Hematopoietic multipotent progenitor cell treated with erythropoietin and hydrocortisone succinate and interleukin-3 and kit ligand, for 6 days (in vitro differentiated cells): ENCODE measurements at regions not wholly inside any gene's neighbourhood (a gene's known extent, or its start where the extent isn't known, plus 50 kb on each side); places are given as distances from the start of the nearest gene placed in this dataset.

ENCODE experiments used
- DNase-seq: peaks from one replicate; pipeline ENCODE4 v3.0.0-alpha.2; 2015

DNA sequence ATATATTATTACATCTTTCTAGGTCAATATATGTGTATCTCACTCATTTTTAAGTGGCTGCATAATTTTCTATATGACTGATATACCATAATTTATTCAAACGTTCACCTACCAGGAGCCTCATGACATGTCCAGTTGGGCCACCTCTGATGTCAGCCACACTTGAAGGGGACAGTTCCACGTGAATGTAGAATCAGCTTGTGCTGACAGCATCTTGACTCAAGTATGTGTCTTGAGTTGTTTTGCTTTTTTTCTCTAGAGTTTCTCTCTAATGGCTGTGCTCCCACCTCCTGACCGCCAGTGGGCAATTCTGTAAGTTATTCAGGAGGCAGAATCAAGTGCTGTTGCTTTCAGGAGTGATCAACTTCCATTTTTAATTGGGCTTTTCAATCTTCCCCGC is 237.9 kb downstream of the NFKBIZ start:
- no peak for DNase-seq

DNA sequence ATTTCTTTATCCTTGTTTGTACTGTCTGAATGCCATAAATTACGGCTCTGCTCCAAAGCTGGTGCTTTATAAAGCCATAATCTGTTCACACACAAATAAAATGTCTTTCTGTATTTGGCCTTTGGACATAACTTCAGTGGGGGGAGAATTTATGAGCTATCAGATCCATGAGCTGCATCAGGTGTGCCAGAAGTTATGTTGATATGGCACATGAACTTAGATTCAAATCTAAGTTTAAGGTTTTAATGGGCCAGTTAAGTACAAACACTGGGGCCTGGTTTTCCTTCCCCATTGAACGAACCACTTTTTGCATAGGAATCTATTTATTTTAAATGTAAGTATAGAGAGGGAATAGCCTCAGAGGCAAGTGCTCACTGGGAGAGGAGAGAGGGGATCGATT is 239.9 kb downstream of the NFKBIZ start:
- no peak for DNase-seq

DNA sequence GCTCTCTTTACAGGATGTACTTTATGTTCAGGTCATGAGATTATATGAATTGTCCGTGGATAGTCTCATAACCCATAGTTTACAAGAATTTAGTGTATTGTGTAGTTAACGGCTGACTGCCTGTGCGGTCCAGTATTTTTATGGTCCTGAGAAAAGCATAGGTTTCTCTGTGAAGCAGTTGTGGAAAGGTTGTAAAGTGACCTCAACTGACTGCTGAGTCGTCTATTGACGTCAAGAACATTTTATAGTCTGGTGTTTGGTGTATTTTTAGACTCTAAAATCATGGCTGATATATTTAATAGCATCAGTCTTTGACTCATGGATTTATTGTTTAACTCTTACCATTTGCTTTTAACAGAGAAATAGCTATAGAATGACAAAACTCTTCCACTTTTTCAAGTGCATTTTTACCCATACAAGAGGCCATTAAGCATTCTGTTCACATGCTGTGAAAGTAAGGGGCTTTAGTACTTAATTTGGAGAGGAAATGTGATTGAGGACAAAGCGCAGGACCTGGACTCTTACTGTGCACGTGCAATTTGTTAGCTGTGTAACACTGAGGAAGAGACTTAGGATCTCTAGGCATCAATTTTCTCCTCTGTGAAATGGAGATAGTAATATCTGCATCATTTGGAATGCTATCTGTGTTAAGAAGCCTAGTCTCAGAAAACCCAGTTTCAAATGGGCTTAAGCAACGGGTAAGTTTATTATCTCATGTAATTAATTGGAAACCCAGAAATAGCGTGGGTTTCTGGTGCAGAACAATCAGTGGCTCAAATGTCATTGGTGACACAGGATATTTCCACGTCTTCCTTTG is 240.8 kb downstream of the NFKBIZ start:
- no peak for DNase-seq

DNA sequence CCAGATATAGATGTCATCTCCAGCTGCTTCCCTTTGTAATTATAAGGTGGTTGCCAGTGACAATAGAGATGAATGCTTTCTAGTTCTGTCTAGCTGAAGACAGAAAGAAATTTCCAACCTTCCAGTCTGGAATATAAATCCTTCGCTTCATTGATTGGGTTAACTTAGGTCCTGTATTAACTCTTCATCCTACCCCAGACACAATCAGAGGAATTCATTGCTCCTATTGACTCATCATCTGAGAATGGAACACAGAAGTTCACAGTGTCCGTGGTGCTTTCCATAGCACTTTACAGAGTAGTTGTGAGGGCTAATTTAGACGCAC is 241.4 kb downstream of the NFKBIZ start:
- no peak for DNase-seq

DNA sequence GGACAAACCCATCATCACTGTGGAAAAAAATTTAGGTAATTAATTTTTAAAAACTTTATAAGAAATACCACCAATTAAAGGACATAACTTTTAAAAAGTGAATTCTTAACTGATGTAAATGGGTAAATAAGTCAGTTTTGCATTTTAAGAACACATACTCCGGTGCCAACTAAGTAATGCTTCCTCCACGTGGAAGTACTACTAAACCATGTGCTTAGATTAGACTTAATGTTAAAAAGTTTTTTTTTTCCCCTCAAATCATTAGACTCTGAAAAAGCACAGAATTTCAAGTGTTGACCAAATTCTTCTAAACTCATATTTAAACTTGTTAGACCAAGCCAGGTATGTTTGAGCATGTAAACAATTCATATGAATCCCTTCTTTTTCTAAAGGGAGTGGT is 242.0 kb downstream of the NFKBIZ start:
- no peak for DNase-seq

DNA sequence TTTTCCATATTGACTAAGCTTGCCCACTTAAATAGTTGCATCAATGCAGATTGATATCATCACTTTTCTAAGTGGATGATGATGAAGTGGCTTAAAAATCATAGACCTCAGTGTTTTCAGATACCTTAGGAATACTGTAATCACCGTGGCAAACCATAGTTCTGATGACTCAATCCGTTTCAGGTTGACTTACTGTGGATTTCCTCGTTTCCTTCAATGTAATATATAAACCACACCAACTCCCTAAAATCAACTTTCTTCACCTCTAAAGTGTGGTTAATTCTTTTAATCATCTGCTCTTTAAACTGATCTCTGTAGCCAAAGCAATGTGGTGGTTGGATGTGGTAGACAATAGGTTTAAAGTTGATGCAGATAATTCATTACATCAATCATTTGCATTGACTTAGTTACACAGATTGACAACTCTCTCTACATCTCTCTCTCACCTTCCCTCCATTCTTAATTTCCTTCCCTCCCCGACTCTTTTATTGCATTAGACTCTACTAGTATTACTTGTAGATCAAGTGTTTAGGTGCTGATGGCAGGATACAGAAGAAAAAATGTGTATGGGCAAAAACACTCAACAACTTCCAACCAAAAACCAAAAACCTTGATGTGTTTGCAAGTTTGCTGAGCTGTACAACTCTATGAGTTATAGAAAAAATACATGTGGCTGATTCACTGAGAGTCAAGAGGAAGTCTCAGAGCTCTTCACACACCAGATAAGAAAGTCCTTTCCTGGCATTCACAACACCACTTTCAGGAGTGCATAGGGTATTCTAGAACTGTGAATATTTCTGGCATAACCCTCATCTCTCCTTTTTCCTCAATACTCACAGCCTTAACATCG is 243.5 kb downstream of the NFKBIZ start:
- peak; percentile 27 for DNase-seq

DNA sequence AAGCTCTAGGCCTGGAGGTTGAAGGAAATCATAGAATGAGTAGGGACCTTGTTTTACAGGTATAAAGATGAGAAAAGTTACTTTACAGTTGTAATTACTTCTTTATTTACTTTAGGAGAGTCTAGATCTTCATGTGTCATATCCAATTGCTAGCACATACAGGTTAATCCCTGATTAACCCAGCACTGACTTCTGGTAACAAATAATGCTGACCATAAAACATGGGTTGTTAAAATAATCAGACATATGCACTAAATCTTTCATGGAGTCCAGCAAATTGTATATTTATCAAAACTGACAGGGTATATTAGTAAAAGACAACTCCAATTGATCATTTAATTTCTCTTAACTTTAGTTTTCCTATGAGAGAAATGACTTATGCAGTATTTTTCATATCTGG is 245.2 kb downstream of the NFKBIZ start:
- DNase-seq: no peak

DNA sequence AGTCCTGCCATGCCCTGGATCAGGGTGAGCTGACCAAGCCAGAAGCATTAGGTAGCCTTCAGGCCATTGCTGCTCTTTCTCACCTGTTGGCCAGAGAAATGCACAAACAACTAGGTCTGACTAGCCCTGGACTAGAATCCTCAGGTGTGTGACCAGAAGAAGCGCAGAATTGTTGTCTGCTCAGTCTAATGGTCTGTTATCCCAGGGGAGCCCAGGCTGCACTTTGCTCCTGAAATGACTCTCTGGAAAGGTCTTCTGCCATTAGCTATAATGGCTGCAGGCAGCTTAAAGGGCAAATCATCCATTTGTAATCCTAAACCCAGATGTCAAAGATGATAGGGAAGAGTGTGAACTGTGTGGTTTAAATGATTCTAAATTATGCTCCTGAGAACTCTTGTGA is 246.1 kb downstream of the NFKBIZ start:
- DNase-seq: no peak

DNA sequence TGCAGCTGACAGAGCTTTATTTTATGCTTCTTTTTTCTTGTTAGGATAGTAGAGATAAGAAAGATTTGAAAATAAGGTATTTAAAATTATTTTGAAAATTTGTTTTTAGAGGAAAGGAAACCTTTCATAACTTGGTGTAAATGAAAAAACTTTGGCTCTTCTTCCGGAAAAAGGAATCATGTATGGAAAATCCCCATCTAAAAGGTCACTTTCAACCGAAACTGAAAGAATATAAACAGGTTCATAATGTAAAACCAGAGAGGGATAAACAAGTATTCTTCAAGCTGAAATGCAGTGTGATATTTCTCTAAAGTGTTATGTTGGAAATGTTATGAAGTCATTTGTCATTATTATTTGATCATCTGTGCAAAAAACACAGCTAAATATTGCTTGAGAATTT is 246.8 kb downstream of the NFKBIZ start:
- DNase-seq: no peak

DNA sequence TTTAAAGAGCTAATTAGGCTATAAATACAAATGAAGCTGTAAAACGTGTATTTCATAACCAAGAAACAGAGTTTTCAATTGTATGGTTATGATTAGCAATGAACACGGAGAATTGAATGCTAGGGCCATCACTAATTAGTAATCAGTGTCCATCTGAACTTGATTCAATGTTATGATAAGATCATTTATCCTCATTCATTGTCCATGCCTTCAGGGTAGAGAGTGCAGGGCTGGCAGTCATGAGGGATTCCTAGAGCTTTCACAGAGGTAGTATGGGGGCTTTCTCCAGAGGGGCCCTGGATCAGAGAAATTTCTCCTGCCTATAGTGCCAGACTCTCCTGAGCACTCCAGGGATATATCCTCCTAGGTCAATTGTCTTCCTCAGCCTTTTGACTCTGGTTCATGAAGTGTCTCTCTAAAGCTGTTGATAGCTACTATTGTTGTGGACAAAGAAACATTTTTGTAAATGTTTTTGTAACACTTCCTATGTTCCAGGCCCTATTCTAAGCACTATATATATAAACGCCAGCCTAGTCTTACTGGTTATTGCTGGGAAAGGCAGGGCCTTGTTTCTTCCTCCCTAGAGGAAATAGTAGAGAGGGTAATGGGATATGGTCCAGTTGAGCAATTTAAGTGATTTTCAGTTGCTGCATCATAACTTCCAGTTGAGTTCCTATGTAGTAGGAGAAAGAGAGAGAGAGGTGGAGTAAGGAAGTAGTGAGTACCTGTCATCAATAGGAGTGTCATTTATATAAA is 249.0 kb downstream of the NFKBIZ start:
- DNase-seq: no peak

DNA sequence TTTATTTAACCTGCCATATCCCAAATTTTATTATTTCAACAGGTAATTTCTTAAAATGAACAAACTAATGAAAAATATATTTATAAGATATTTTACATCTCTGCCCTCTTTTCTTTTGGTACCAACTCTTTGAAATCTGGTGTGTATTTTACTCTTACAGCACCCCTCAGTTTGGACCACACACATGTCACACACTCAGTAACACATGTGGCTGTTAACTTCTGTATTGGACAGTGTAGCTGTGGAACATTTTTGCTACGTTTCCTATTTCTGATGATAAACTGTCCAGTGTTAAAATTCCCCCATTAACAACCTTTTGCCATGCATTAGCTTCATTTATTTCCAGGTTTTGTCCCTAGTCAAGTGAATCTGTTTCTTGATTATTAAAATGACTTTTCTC is 250.6 kb downstream of the NFKBIZ start:
- no peak for DNase-seq

DNA sequence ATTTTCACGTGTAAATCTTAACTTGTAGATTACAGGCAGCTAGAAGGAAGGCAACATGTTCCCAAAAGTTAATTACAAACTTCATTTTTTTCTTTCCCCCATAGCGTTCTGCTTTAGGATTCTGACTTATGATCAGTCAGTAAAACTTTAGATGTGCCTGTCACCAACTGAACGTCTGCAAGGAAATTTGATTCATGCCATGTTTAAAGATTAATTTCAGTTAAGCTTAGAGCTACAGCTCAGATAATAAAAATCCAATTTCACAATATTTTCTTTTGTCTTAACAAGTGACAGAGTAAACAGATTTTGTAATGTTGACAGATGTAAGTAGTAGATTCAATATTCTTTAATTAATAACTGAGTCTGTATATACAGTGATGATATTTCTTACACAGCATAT is 253.1 kb downstream of the NFKBIZ start:
- DNase-seq: no peak

DNA sequence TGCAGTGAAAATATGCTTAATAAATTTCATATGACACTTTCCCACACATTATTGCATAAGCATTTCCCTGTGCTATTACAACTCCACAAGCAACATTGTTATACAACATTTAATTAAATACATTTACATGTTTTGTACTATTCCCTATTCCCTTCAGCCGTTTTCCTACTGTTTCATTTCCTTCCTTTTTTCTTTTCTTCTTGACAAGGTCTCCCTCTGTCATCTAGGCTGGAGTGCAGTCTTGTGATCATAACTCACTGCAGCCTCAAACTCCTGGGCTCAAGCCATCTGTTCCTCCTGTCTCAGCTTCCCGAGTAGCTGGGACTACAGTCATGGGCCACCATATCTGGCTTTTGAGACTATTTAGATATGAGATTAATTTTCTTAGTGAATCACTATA is 254.7 kb downstream of the NFKBIZ start:
- no peak for DNase-seq

DNA sequence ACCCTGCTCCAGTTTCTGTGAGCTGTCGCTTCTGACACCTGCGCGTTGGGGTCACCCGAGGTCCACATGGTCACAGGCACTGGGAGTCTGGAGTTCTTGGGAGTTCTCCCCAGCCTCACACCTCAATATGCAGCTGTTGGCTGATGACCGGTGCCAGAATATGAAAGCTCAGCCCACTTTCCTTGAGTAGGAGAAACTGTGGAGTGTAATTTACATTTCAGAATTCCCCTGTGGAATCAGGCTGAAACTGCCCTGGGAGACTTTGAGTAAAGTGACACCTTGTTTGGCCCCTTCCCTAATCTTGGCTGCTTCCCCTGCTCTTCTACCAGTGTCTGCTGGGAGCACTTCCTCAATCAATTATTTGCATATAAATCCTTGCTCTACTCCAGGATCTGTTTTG is 255.9 kb downstream of the NFKBIZ start:
- no peak for DNase-seq

DNA sequence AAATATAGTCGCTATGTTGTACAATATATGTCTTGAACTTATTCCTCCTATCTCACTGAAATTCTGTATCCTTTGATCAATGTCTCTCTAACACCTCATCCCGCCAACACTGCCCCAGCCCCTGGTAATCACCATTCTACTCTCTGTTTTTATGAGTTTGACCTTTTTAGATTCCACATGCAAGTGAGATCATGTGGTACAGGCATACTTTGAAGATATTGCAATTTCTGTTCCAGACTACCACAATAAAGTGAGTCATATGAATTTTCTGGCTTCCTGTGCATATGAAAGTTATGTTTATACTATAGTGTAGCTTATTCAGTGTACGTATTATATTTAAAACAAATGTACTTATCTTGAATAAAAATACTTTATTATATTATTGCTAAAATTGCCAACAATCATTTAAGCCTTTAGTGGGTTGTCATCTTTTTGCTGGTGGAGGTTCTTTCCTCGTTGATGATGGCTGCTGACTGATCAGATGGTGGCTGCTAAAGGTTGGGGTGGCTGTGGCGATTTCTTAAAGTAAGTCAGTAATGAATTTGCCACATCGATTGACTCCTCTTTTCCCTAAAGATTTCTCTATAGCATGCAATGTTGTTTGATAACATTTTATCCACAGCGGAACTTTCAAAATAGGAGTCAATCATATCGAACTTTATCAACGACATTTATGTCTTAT is 257.2 kb downstream of the NFKBIZ start:
- DNase-seq: no peak

DNA sequence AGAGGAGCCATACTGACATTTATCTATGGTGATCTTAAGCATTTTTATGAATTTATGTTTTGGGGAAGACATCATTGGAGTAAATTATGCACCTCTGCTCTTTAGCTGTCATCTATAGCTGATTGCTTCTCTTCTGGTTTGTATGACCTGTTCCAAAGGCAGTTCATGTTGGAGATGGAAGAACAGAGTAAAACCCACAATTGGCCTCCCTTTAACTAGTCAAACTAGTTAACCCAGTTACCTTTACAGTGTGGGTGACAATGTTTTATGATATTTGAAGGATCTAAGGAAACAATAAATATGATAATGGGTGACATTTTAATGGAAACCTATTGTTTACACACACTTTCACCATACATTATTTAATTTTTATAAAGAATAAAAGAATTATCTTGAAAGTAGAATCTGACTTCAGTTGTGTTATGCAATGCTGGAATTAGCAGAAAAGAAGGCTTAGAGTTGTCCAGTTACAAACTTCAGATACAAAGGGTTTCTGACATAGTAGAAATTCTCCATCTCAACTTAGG is 263.5 kb downstream of the NFKBIZ start:
- no peak for DNase-seq

DNA sequence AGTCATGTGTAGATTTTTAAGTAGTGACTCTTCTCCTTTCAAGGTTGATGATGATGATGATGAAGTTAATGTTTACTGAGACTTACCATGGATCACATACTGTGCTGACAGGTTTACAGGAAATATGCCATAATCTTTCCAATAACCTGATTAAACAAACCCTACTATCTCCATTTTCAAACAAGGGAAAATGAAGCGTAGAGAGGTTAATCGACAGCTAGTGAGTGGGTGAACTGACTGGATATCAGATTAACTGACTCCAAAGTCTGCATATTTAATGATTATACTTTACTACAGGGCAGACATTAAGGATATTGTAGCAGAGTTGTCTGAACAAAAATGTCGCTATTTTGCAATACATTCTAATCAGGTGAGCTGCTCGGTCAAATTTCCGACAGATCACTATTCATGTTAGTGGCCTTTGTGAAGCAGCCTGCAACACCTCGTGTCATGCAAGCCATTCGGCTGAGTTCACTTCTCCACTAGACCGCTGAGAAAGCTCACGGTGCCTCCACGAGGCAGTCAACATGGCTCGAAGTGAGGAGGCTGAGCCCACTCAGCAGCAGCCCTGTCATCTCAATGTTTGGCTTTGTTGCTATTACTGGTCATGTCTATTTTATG is 264.2 kb downstream of the NFKBIZ start:
- DNase-seq: no peak

DNA sequence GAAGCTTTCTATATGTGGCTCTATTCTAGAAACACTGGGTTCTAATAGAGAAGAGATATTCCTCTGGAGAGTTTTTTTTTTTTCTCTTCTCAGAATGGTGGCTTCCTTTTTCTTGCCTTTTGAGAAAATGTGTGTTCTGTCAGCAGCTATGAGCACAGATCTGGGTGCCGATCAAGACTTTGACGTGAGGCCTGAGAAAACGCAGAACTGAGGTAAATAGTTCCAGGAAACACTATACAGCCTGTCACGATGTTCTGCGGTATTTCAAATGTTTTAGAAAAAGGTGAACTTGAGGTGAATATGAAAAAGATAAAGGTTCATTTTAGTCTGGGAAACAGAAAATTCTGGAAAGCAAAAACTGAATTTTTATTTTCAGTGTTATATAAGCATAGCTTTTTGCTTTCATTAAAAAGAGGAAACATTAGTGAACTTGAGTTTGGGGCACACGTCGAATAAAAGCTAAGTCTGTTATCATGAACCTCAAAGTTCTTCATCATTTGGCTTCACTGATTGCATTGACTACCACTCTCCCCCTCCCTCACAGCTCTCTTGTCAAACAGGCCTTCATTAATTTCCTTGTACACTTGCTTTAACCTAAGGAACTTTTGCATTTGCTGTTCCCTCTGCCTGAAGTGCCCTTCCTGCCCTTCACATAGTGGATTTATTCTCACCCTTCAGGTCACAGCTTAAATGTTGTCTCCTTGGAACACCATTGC is 265.1 kb downstream of the NFKBIZ start:
- DNase-seq: no peak

DNA sequence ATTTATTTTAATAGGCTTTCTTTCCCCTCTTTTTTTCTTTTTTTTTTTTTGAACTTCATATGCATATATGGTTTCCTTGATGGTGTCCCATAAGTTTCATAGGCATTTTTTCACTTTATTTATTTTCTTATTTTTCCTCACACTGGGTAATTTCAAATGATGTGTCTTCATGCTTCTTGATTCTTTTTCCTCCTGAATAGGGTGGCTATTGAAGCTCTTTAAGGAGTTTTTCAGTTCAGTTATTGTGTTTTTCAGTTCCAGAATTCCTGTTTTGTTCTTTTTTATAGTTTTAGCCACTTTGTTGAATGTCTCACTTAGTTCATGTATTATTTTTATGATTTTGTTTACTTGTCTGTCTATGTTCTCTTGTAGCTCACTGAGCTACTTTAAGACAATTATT is 273.2 kb downstream of the NFKBIZ start:
- DNase-seq: no peak

DNA sequence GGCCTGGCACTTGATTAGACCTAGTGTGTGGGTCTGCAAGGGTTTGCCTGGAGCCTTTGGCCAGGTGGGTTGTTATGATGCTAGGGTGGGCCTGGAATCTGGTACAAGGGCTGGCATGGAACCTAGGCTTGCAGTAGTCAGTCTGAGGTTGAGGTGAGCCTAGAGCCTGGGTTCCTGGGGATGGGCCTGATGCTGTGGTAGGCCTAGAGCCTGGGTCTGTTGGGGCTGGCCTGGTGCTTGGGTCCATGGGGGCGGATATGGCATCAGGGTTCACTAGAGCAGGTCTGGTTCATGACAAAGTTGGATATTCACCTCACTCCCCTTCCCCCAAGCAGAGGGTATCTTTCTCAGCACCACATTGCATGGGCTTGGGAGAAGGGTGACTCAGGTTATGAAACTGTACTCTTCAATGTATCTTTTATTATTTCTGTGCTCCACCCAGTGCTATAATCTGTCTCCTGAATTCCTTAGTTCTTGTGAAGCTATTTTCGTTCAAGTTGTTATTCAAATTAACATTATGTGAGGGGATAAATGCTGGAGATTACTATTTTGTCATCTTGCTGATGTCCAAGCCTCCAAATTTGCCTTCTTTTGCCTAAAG is 274.4 kb downstream of the NFKBIZ start:
- DNase-seq: no peak

DNA sequence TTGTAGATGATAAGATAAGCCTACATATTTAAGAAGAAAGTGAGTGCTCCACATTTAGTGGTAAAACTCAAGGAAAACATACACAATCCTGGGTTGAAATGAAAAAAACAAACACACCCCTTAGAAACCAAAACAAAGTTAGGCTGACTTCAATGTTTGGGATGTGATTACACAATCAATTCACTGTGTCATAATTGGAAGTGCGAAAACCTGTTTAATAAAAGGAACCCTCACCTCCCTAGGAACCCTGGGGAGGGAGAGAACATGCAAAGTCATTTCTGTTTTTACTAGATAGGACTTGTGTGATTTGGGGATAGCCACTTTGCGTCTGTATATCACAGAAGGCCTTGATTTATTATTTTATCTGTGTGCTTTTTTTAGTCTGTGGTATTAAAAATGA is 275.0 kb downstream of the NFKBIZ start:
- no peak for DNase-seq
